Gastrocnemius medialis (tissue), 4 donors: ENCODE measurements at regions not wholly inside any gene's neighbourhood (a gene's known extent, or its start where the extent isn't known, plus 50 kb on each side); places are given as distances from the start of the nearest gene placed in this dataset.

Experiments used
- POLR2A ChIP-seq, 2 donors: fragments of 450-650 bp; IDR thresholded peaks; one replicate each; pipeline ENCODE4 v1.6.1; 2017; ENCODE audit warnings: antibody characterized with exemption in 2 of 2, mild to moderate bottlenecking in 2 of 2, moderate library complexity in 2 of 2
- TF ChIP-seq, protein P1 (sequence below), 5 experiments: fragments of 450-650 bp in 3 of 5; fragments of 200-600 bp in 2 of 5; sonication (generic) in 2 of 5; IDR thresholded peaks in 4 of 5; conservative IDR thresholded peaks in 1 of 5; 1 replicate in 4 of 5; 2 replicates in 1 of 5; pipeline ENCODE4 v1.5.1; 2016 to 2019; ENCODE audit warnings: antibody characterized with exemption in 5 of 5, mild to moderate bottlenecking in 3 of 5, moderate library complexity in 3 of 5

DNA sequence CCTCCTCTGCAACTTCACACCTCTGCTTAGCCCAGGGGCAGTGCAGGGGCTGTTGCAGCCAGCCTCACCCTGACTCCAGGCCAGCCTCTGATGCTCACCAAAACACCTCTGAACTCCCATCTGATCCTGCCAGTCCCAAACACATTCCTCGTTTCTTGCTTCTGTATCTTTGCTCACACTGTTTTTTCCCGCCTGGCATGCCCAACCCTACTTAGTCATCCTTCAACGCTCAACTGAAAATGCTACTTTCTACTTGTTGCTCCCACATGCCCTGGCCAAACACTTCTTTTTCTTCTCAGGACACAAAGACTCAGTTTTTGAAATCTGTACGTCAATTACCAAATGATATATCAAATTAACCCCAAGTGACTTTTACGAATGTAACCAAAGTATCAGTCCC lies 140.8 kb upstream of the ZBED5 start:
- TF ChIP-seq, protein P1, sequence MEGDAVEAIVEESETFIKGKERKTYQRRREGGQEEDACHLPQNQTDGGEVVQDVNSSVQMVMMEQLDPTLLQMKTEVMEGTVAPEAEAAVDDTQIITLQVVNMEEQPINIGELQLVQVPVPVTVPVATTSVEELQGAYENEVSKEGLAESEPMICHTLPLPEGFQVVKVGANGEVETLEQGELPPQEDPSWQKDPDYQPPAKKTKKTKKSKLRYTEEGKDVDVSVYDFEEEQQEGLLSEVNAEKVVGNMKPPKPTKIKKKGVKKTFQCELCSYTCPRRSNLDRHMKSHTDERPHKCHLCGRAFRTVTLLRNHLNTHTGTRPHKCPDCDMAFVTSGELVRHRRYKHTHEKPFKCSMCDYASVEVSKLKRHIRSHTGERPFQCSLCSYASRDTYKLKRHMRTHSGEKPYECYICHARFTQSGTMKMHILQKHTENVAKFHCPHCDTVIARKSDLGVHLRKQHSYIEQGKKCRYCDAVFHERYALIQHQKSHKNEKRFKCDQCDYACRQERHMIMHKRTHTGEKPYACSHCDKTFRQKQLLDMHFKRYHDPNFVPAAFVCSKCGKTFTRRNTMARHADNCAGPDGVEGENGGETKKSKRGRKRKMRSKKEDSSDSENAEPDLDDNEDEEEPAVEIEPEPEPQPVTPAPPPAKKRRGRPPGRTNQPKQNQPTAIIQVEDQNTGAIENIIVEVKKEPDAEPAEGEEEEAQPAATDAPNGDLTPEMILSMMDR (IDR thresholded peaks at IDR 0.05 in 4 of 5, conservative IDR thresholded peaks at IDR 0.05 in 1 of 5), result no peak
- TF ChIP-seq POLR2A (IDR thresholded peaks at IDR 0.05), result no peak
